Bronchial epithelial cell (primary cell): ENCODE measurements at regions not wholly inside any gene's neighbourhood (a gene's known extent, or its start where the extent isn't known, plus 50 kb on each side); places are given as distances from the start of the nearest gene placed in this dataset.
A peak's percentile ranks its signal among the peaks of the same experiment; 100 is the strongest.

ENCODE experiments used
- DNase-seq: peaks from one replicate; pipeline ENCODE4 v3.0.0-alpha.2; 2010; ENCODE audit warnings: low read depth
- FAIRE-seq: peaks from 2 replicates; lab custom pipeline; 2011; peaks lifted over from hg19 to GRCh38; lab: Jason Lieb, UNC
- H3K27me3 ChIP-seq: 2 replicates; pipeline ENCODE4 v1.5.1; 2011; ENCODE audit warnings: low read length; ENCODE audit not compliant: control insufficient read depth, insufficient read depth
- H3K36me3 ChIP-seq: 2 replicates; pipeline ENCODE4 v1.5.1; 2011; ENCODE audit warnings: low read length; ENCODE audit not compliant: control insufficient read depth, insufficient read depth
- H3K4me3 ChIP-seq: 2 replicates; pipeline ENCODE4 v1.5.1; 2011; ENCODE audit warnings: mild to moderate bottlenecking, low read depth, low read length, control low read depth
- CTCF ChIP-seq: IDR thresholded peaks from 2 replicates; pipeline ENCODE4 v1.5.1; 2011; ENCODE audit warnings: mild to moderate bottlenecking, moderate library complexity, low read length, control low read depth, inconsistent platforms; ENCODE audit not compliant: insufficient read depth, severe bottlenecking

- Histone ChIP-seq H3K27me3 (no peaks in the 10 kb centered on the region), H3K4me3 (no peak overlapping the region), H3K36me3 (no peaks in the 10 kb centered on the region)
- peak; percentile 58 for DNase-seq
- TF ChIP-seq CTCF: no peak
- FAIRE-seq: no peak
These were observed 73.0 kb upstream of the YWHAQ start for GRCh38 chr2:9703701-9704221.

GRCh38 chr2:9704600-9704999 is 73.8 kb upstream of the YWHAQ start:
- Histone ChIP-seq H3K36me3 (no peaks in the 10 kb centered on the region), H3K27me3 (no peaks in the 10 kb centered on the region), H3K4me3 (no peak overlapping the region)
- no peak for TF ChIP-seq CTCF
- no peak for FAIRE-seq
- no peak for DNase-seq

GRCh38 chr2:9705196-9705595 is 74.4 kb upstream of the YWHAQ start:
- DNase-seq: no peak
- Histone ChIP-seq H3K27me3 (no peaks in the 10 kb centered on the region), H3K36me3 (no peaks in the 10 kb centered on the region), H3K4me3 (no peak overlapping the region)
- no peak for TF ChIP-seq CTCF
- FAIRE-seq: no peak

- FAIRE-seq (no peak), DNase-seq (no peak)
- no peak overlapping the region for H3K4me3 ChIP-seq
- H3K27me3 ChIP-seq: no peaks in the 10 kb centered on the region
- no peaks in the 10 kb centered on the region for H3K36me3 ChIP-seq
- no peak for TF ChIP-seq CTCF
These were observed 76.2 kb upstream of the YWHAQ start for GRCh38 chr2:9707008-9707407.

GRCh38 chr2:9707611-9708160 is 76.9 kb upstream of the YWHAQ start:
- FAIRE-seq (no peak), DNase-seq (no peak)
- no peak for TF ChIP-seq CTCF

More at GRCh38 chr2:9707611-9708160, 76.9 kb upstream of the YWHAQ start:
- Histone ChIP-seq H3K36me3 (no peaks in the 10 kb centered on the region), H3K27me3 (no peaks in the 10 kb centered on the region), H3K4me3 (no peak overlapping the region)
